Kidney epithelial cell (primary cell): ENCODE measurements at regions not wholly inside any gene's neighbourhood (a gene's known extent, or its start where the extent isn't known, plus 50 kb on each side); places are given as distances from the start of the nearest gene placed in this dataset.

ENCODE experiments used
- DNase-seq: peaks from one replicate; pipeline ENCODE4 v3.0.0-alpha.2; 2010; ENCODE audit warnings: low read depth
- H3K27me3 ChIP-seq: 2 replicates; pipeline ENCODE4 v1.6.0; 2011; ENCODE audit warnings: low read length; ENCODE audit not compliant: control insufficient read depth, insufficient read depth
- H3K36me3 ChIP-seq: 2 replicates; pipeline ENCODE4 v1.5.1; 2011; ENCODE audit warnings: low read length; ENCODE audit not compliant: control insufficient read depth, insufficient read depth
- H3K4me3 ChIP-seq: 2 replicates; pipeline ENCODE4 v1.5.1; 2011; ENCODE audit warnings: low read depth, mild to moderate bottlenecking, control low read depth, low read length
- CTCF ChIP-seq: IDR thresholded peaks from 2 replicates; pipeline ENCODE4 v1.5.1; 2011; ENCODE audit warnings: mild to moderate bottlenecking, moderate library complexity, low read length, control low read depth, inconsistent platforms; ENCODE audit not compliant: insufficient read depth, poor library complexity, severe bottlenecking

GRCh38 chr17:65418622-65419021 lies 142.8 kb downstream of the AXIN2 start:
- DNase-seq = no peak
- no peaks in the 10 kb centered on the region for H3K36me3 ChIP-seq
- peaks cover 3% of the 10 kb centered on the region for H3K27me3 ChIP-seq
- peak; percentile 15 for TF ChIP-seq CTCF
- no peak overlapping the region for H3K4me3 ChIP-seq

- Histone ChIP-seq H3K4me3 (no peak overlapping the region), H3K27me3 (peaks cover 3% of the 10 kb centered on the region), H3K36me3 (no peaks in the 10 kb centered on the region)
- no peak for TF ChIP-seq CTCF
- DNase-seq = no peak
Measured at GRCh38 chr17:65417406-65418221, 143.8 kb downstream of the AXIN2 start.

DNA sequence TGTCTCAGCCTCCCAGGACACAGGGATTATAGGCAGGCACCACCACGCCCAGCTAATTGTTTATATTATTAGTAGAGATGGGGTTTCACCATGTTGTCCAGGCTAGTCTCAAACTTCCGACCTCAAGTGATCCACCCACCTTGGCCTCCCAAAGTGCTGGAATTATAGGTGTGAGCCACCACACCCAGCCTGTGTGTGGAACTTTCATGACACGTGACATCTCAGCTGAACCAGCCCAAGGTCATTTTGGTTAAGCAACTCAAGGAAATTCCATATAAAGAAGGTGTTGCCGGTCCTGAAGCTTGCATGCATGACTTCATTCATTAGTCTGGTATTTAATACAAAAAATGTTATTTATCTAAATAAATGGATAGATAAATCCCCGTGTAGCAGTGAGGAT lies 145.5 kb downstream of the AXIN2 start:
- peaks cover 3% of the 10 kb centered on the region for H3K27me3 ChIP-seq
- no peak for DNase-seq
- no peaks in the 10 kb centered on the region for H3K36me3 ChIP-seq
- TF ChIP-seq CTCF = no peak
- no peak overlapping the region for H3K4me3 ChIP-seq

- TF ChIP-seq CTCF = no peak
- Histone ChIP-seq H3K27me3 (peaks cover 1% of the 10 kb centered on the region), H3K4me3 (no peak overlapping the region), H3K36me3 (no peaks in the 10 kb centered on the region)
- DNase-seq = no peak
Measured at GRCh38 chr17:65413390-65413789, 148.1 kb downstream of the AXIN2 start.

DNA sequence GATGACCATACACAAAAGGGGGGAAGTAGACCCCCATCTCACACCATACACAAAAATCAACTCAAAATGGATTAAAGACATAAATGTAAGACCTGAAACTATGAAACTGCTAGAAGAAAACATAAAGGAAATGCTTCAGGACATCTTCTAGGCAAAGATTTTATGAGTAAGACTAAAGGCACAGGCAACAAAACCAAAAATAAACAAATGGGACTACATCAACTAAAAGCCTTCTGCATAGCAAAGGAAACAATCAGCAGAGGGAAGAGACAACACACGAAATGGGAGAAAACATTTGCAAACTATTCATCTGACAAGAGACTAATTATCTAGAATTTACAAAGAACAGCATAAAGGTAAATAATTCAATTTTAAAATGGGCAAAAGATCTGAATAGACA lies 152.1 kb downstream of the AXIN2 start:
- no peak overlapping the region for H3K4me3 ChIP-seq
- no peaks in the 10 kb centered on the region for H3K27me3 ChIP-seq
- H3K36me3 ChIP-seq = no peaks in the 10 kb centered on the region
- DNase-seq = no peak
- TF ChIP-seq CTCF = no peak

DNA sequence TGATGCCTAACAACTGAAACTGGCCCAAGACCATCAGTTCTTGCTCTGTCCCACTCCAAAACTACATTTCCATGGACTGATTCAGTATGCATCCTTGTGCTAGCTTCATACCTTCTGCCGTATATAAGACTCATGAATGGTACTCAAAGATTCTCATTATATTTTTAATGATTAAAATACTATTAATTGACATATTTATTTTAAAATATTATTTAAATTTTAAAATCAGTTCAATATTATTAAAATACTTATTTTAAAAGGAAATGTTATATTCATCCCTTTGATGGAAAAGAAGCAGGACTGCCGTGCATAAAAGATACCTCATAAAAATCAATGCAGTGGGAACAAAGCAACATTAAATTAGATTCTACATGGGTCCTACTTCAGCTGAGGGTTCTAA lies 153.4 kb downstream of the AXIN2 start:
- Histone ChIP-seq H3K4me3 (no peak overlapping the region), H3K36me3 (no peaks in the 10 kb centered on the region), H3K27me3 (no peaks in the 10 kb centered on the region)
- TF ChIP-seq CTCF = no peak
- no peak for DNase-seq
